ENCODE measurements at regions not wholly inside any gene's neighbourhood (a gene's known extent, or its start where the extent isn't known, plus 50 kb on each side); places are given as distances from the start of the nearest gene placed in this dataset.

DNA sequence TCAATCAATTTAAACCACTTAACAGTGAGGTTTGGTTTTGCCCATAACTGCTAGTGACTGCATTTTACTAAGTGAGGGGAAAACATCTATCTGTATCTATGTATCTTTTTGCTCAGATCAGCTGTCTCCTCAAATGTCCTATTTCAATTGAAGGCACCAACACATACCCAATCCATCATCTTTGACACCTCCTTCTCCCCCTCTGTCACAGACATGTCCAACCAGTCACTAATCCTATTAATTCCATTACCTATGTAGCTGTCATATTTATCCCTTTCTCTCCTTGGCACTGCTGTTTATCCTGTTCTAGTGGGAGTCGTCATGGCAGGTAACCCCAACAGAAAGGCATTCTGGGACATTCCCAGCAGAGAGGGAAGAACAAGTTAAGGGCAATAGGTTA, 975.2 kb upstream of the AUTS2 start (continued):
- TF ChIP-seq CREB1 (CRISPR knock-in tag; IDR thresholded peaks at IDR 0.05; ENCODE audit: low read depth): no peak
- no peak for TF ChIP-seq NANOG (IDR thresholded peaks at IDR 0.05; ENCODE audit: borderline replicate concordance)
- TF ChIP-seq, protein P1, sequence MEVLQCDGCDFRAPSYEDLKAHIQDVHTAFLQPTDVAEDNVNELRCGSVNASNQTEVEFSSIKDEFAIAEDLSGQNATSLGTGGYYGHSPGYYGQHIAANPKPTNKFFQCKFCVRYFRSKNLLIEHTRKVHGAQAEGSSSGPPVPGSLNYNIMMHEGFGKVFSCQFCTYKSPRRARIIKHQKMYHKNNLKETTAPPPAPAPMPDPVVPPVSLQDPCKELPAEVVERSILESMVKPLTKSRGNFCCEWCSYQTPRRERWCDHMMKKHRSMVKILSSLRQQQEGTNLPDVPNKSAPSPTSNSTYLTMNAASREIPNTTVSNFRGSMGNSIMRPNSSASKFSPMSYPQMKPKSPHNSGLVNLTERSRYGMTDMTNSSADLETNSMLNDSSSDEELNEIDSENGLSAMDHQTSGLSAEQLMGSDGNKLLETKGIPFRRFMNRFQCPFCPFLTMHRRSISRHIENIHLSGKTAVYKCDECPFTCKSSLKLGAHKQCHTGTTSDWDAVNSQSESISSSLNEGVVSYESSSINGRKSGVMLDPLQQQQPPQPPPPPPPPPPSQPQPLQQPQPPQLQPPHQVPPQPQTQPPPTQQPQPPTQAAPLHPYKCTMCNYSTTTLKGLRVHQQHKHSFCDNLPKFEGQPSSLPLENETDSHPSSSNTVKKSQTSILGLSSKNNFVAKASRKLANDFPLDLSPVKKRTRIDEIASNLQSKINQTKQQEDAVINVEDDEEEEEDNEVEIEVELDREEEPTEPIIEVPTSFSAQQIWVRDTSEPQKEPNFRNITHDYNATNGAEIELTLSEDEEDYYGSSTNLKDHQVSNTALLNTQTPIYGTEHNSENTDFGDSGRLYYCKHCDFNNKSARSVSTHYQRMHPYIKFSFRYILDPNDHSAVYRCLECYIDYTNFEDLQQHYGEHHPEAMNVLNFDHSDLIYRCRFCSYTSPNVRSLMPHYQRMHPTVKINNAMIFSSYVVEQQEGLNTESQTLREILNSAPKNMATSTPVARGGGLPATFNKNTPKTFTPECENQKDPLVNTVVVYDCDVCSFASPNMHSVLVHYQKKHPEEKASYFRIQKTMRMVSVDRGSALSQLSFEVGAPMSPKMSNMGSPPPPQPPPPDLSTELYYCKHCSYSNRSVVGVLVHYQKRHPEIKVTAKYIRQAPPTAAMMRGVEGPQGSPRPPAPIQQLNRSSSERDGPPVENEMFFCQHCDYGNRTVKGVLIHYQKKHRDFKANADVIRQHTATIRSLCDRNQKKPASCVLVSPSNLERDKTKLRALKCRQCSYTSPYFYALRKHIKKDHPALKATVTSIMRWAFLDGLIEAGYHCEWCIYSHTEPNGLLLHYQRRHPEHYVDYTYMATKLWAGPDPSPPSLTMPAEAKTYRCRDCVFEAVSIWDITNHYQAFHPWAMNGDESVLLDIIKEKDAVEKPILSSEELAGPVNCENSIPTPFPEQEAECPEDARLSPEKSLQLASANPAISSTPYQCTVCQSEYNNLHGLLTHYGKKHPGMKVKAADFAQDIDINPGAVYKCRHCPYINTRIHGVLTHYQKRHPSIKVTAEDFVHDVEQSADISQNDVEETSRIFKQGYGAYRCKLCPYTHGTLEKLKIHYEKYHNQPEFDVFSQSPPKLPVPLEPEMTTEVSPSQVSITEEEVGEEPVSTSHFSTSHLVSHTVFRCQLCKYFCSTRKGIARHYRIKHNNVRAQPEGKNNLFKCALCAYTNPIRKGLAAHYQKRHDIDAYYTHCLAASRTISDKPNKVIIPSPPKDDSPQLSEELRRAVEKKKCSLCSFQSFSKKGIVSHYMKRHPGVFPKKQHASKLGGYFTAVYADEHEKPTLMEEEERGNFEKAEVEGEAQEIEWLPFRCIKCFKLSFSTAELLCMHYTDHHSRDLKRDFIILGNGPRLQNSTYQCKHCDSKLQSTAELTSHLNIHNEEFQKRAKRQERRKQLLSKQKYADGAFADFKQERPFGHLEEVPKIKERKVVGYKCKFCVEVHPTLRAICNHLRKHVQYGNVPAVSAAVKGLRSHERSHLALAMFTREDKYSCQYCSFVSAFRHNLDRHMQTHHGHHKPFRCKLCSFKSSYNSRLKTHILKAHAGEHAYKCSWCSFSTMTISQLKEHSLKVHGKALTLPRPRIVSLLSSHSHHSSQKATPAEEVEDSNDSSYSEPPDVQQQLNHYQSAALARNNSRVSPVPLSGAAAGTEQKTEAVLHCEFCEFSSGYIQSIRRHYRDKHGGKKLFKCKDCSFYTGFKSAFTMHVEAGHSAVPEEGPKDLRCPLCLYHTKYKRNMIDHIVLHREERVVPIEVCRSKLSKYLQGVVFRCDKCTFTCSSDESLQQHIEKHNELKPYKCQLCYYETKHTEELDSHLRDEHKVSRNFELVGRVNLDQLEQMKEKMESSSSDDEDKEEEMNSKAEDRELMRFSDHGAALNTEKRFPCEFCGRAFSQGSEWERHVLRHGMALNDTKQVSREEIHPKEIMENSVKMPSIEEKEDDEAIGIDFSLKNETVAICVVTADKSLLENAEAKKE (CRISPR knock-in tag; IDR thresholded peaks at IDR 0.05): no peak
- no peak for TF ChIP-seq EZH2phosphoT487 (IDR thresholded peaks at IDR 0.05; ENCODE audit: unreplicated experiment)
- TF ChIP-seq EZH2 (IDR thresholded peaks at IDR 0.05; ENCODE audit: low read depth, unreplicated experiment): no peak

DNA sequence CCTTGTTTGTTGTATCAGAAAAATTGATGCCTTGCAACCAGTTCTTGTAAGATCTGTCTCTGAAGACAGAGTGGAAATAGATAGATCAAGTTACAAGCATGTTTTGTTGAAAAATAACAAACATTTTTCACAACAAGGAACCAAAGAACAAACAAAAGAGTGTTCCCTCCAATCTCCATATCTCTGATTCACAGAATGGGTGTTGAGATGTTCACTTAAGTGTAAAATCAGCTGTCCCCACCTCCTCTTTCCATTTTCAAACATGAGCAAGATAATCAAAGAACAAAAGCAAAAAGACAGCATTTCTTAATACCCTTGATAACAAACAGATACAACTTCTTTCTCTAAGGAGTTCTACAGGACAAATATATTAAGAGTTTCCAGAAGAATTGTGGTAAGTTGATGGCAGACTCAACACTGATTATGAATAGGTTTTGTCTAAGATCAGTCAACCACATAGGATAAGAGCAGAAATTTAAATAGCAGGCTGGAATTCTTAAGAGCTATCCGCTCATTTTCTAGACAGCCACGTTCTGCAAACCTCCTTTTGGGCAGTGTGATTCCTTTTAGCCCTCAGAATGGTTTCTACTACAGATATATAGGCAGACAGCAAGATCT, 970.9 kb upstream of the AUTS2 start:
- Mint-ChIP-seq H3K4me1 (no peaks in the 10 kb centered on the region), H3K36me3 (ENCODE audit: low read depth) (peaks cover 55% of the 10 kb centered on the region), H3K27ac (no peak overlapping the region), H3K9me3 (peaks cover 91% of the 10 kb centered on the region), H3K4me3 (no peak overlapping the region), H3K27me3 (ENCODE audit: insufficient read depth, low read depth, poor library complexity) (no peaks in the 10 kb centered on the region)
- no peak for ATAC-seq
- Histone ChIP-seq H3K9me2 (ENCODE audit: insufficient read depth) (no peaks in the 10 kb centered on the region), H3K4me1 (ENCODE audit: insufficient read depth) (no peaks in the 10 kb centered on the region), H3K79me2 (replicated peaks; ENCODE audit: insufficient read depth) (no peaks in the 10 kb centered on the region), H3K27me3 (ENCODE audit: insufficient read depth) (no peaks in the 10 kb centered on the region), H3F3A (replicated peaks; ENCODE audit: low read depth) (no peaks in the 10 kb centered on the region), H3K4me3 (no peak overlapping the region), H3K4me2 (no peak overlapping the region), H2AFZ (no peak overlapping the region), H3K36me3 (ENCODE audit: insufficient read depth) (peaks cover 2% of the 10 kb centered on the region; the same call in 1 of the 2 replicates), H4K20me1 (replicated peaks; ENCODE audit: insufficient read depth) (no peaks in the 10 kb centered on the region), H3K27ac (ENCODE audit: low read depth) (no peak overlapping the region)
- DNase-seq (ENCODE audit: low spot score): no peak
- TF ChIP-seq, protein P2, sequence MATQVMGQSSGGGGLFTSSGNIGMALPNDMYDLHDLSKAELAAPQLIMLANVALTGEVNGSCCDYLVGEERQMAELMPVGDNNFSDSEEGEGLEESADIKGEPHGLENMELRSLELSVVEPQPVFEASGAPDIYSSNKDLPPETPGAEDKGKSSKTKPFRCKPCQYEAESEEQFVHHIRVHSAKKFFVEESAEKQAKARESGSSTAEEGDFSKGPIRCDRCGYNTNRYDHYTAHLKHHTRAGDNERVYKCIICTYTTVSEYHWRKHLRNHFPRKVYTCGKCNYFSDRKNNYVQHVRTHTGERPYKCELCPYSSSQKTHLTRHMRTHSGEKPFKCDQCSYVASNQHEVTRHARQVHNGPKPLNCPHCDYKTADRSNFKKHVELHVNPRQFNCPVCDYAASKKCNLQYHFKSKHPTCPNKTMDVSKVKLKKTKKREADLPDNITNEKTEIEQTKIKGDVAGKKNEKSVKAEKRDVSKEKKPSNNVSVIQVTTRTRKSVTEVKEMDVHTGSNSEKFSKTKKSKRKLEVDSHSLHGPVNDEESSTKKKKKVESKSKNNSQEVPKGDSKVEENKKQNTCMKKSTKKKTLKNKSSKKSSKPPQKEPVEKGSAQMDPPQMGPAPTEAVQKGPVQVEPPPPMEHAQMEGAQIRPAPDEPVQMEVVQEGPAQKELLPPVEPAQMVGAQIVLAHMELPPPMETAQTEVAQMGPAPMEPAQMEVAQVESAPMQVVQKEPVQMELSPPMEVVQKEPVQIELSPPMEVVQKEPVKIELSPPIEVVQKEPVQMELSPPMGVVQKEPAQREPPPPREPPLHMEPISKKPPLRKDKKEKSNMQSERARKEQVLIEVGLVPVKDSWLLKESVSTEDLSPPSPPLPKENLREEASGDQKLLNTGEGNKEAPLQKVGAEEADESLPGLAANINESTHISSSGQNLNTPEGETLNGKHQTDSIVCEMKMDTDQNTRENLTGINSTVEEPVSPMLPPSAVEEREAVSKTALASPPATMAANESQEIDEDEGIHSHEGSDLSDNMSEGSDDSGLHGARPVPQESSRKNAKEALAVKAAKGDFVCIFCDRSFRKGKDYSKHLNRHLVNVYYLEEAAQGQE (IDR thresholded peaks at IDR 0.05; ENCODE audit: unreplicated experiment): no peak
